IPS-NIHi11 (cell line): ENCODE measurements at regions not wholly inside any gene's neighbourhood (a gene's known extent, or its start where the extent isn't known, plus 50 kb on each side); places are given as distances from the start of the nearest gene placed in this dataset.

Source experiments
- DNase-seq: peaks from one replicate; pipeline ENCODE4 v3.0.0; 2012; ENCODE audit warnings: mixed read lengths, low spot score

DNA sequence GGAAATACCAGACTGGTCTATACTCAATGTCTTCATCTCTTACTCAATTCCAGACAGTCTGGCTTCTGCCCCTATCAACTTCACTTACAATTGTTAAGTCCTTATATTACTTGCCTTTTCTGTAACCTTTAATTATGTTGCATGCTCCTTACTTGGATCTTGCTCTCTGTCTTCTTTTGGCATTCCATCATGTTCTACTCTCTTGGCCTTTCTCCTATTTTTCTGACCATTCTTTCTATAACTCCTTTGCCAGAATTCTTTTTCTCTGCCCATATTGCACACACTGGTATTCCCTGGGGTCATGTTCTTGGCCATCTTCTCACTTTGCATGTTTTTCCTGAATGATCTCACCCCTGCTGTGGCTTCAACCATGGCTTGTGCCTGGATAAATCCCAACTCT lies 209.8 kb upstream of the ZNF462 start:
- no peak for DNase-seq

DNA sequence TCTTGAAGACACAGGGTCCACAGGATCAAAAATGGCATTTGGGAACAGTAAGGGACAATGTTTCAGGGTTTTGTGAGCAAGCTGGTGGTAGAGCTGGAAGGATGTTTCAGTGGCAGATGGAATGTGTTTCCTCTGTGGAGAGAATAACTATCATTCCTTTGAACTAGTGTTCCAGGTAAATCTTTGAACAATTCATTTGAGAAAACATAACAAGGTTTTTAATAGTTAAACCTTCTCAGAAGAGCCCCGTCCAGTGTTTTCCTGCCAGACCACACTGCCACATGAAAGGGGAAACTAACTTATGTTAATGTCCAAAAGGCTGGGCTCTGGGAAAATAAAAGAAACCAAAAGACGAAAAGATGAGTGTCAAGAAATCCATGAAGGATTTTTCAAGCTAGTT lies 207.0 kb upstream of the ZNF462 start:
- DNase-seq = no peak

DNA sequence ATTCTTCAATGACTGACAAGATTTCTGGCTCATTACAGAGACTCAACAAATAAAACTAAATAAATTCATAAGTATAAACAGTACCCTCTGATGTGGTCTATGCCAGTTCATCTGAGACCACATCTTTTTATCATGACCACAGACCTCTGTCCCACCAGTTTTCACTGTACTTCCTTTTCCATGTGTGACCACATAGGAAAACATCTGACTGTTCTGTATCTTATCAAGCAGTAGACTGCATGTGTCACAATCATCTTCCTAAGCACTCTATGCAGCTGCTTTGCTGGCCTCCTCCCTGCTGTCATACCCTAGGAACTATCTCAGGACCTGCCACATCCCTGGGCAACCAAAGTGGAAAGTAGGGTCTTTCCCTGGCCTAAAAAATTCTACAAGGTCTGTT lies 205.0 kb upstream of the ZNF462 start:
- DNase-seq = no peak

DNA sequence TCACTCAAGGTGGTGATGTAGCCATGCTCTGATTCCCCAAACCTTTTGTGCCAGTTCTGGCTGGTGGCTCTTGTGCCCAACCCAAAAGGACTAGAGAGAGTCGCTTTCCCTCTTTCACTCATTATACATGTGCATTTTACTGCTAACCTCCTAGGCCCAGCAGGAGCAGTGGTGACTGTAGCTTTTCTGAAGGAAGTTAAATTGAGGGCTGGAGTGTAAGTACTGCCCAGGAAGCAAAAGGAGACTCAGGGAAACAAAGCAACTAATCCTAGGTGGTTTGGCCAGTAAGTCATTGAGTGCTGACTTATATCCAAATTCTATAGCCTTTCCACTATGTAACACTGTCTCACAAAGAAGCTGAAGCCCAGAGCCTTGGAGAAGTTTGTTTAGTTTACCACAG lies 194.4 kb upstream of the ZNF462 start:
- no peak for DNase-seq

DNA sequence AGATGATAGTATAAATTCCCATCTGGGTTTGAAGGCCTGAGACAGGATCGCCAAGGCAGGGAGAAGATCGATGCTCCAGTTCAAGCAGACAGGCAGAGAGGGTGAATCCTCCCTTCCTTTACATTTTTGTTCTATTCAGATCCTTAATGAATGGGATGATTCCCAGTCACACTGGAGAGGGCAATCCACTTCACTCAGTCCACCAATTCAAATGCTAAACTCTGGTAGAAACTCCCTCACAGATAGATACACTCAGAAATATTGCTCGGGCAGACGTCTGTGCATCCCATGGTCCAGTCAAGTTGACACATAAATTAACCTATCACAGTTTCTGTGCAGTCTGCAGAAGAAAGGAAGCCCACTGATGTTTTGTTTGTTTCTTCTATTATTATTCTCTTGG lies 193.1 kb upstream of the ZNF462 start:
- DNase-seq = no peak

DNA sequence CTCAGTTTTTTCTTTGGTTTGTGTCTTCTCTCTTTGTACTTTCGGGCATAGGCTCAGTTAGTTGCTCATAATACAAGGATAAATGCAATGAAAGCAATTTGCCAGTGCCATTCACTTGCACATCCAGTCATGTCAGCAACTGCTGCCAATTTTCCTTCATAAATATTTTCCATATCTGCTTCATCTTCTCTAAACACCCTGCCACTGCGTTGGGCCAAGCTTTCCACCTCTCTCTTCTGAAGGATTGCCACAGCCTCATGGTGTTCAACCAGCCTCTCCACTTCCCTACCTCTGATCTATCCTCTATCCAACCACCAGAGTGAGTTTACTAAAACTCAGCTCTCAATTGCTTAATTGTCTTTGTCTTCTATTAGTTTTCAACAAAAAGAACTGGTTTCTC lies 192.5 kb upstream of the ZNF462 start:
- DNase-seq = no peak

DNA sequence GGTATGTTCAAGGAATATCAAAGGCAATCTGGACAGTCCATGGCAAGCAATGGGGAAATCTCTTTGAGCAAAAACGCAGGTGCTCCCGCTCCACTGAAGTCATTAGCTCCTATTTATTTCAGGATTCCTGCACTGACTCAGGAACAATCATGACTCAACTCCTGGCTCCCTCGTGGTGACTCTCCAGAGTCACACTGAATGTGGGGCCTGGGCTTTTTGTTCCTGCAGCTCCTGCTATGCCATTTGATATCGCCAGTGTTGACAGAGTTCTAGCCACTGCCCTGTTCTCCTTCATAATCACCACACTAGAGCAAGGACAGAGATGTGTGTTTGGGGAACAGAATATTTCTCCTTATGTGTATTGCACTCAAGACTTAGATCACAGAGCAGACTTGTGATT lies 187.2 kb upstream of the ZNF462 start:
- DNase-seq = no peak

DNA sequence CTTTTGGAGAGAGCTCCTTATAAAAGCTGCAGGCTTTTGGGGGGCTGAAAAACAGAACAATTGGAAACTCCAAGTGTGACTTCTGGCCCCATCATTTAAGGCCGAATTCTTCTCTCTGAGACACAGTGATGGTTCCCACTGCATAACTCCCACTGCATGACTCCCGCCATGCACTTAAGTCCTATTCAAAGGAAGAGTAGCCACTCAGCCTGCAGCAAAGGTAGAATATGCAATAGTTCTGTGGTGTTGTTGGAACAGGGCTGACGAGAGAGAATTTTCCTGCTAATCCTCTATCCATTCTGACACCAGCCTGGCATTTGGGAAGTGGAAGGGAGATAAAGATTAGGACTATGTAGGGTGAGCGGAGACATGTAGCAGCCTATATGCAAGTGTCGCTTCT lies 185.6 kb upstream of the ZNF462 start:
- DNase-seq = no peak

DNA sequence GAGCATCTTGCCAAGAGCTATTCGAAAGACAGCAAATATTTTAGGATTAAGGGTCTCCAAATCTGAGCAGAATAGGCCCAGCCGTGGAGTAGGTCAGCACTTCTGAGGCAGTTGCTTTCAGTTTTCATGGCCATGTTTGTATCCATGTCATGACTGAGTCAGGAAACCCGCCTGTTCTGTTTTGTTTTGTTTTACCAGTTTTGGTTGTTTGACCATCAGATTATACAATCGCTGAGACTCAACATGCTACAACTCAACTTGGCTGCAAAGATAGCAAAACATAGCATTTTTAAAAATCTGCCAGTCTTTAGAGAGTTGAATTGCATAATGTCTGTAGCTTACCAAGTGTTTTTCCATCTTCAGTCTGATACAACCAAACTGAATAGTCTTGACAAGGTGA lies 185.1 kb upstream of the ZNF462 start:
- DNase-seq = no peak

DNA sequence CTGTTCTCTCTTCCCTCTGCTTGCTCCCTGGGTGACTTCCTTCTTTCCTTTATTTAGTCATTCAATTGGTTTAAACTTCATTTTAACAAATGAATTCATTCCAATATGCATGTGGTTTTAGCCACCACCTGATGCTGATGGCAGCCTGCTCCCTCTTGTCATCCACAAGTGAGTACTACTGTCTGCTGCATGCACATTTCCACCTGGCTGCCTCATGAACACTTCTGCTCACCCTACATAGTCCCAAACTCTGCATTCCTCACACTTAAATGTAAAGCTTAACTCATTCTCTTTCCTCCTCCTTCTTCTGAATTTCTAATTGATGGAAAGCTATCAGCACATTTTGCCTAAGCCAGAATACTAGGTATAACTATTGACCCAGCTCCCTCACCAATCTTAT lies 184.7 kb upstream of the ZNF462 start:
- DNase-seq = no peak

DNA sequence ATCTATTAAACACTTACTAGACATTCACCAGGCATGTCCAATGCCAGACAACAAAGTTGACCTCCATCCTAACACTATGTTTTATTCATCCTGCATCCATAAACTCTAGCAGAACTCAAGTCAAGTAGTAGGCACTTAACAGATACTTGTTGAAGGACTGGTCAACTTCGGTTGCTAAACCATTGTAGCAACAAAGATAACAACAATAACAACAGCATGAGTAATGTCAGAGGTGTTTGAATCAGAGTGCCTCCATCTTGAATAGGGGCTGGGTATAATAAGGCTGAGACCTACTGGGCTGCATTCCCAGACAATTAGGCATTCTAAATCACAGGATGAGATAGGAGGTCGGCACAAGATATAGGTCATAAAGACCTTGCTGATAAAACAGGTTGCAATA lies 180.5 kb upstream of the ZNF462 start:
- no peak for DNase-seq

DNA sequence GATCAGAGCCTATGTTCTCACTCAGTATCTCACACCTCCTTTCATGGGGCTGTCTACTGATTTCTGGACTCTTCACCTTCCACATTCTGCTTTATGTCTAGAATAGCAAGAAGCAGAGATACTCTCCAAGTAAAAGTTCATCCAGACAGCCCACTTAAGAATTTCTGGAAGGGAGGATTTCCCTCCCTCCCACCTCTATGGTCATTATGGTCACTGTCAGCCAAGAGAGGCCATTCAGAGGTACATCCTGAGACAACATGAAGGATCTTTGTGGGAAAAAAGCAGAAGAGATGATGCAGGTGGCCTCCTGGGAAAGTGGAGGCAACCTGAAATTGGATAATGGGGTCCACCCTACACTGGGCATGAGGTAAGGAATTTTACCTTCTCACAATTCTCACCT lies 179.5 kb upstream of the ZNF462 start:
- DNase-seq = no peak

DNA sequence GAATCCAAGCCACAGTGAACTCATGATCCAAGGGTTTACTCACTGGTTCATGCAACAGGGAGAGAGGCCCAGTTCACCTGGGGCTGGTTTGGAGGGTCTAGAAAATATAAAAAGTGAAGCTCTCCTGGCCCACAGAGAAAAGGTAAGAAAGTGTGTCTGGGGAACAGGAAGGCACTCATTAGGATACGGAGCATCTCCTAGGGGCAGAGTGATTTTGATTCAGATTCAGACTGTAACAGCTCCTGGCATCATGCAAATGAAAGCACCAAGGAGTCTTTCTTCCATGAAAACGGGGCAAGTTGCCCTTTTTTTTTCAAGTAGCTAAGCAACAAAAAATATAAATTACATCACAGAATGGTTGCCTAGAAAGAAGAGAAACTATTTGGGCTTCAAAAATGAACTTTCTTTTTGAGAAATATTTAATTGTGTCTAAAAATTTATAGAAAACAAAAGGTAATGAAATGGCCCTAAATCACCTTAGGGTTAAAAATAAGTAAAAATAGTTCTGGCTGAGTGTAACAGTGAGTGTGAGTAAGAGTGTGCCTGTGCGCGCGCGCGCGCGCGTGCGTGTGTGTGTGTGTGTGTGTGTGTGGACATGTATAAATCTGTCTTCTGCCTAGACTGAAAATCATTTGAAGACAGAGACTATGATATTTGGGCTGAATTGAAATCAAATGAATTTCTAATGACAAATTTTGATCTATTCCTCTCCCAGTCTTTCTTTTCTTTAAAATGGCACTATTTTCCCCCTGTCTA lies 177.8 kb upstream of the ZNF462 start:
- no peak for DNase-seq

DNA sequence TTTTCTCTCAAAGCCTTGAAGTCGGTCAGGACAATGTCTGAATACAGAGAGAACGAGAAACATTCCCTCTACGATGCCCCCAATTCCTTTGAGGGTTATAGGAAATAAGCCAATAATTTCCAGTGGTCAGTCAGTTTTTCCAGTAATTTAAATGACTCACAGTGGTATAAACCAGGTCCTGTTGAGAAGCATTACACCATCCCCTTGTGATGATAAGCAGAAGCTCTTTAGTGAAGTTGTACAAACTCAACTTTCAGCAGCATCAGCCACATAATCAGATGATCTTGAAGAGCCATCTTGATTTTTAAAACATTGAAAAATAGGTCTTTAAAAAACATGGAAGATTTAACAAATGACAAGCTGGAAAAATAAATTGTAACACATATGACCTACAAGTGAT lies 173.9 kb upstream of the ZNF462 start:
- DNase-seq = no peak

DNA sequence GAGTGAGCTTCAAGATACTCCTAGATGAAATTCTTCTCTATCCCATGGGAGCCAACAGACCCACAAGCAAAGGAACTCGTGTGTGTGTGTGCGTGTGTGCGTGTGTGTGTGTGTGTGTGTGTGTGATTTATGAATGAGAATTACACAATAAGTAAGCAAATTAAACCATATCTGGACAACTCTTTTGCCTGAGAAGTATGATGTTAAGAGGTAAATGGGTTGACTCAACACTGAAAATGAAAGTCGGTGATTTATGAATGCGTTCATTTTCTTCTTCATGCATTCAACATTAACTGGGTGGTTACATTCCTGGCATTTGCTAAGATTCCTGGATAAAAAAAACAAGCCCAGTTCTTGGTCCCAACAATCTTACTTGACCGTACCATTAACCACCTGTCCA lies 171.3 kb upstream of the ZNF462 start:
- DNase-seq = no peak

DNA sequence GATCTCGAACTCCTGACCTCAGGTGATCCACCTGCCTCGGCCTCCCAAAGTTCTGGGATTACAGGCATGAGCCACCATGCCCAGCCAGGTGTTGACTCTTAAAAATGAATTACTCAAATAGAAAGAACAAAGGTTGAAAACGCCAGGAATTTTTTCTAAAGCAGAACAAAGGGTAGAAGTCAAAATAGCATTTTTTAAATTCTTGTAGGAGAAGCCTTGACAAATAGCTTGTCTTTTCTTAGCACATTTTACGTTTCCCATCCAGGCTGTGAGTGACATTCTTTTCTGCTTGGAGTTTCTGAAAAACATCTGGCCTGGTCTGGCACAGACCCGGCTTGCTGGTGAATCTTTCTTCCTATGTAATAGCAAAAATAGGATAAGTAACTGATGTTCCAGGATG lies 169.4 kb upstream of the ZNF462 start:
- DNase-seq = no peak

DNA sequence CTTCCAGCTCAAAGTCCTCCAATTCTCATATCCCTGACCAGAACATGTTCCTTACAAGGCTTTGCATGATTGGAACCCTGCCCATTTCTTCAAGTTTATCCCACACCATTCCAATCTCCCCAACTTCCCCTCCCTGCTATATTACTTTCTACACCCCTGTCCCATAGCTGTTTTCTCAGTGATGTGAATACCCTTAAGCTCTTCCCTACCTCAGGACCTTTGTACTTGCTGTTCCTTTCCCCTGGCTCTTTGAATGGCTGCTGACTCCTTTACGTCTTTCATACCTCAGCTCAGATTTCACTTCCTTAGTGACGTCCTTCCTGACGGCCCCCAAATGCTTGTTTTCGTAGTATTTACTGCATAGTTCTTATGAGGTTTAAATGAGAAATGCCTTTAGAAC lies 166.2 kb upstream of the ZNF462 start:
- no peak for DNase-seq

DNA sequence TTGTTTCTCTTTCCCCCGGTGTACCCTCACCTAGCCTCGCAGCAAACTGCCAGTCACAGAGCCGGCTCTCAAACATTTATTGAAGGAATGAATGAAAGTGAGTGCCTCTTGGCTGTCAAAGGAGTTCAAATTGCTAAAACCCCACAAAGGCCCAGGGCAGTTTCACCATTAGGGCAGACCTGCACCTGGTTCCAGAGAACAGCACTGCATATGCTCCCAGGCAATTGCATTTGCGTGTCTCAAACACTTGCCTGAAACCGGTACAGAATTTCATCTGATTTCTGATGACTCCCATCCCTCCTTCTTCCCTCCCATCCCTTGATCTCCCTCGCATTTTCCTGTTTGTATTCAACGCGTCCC lies 165.6 kb upstream of the ZNF462 start:
- no peak for DNase-seq

DNA sequence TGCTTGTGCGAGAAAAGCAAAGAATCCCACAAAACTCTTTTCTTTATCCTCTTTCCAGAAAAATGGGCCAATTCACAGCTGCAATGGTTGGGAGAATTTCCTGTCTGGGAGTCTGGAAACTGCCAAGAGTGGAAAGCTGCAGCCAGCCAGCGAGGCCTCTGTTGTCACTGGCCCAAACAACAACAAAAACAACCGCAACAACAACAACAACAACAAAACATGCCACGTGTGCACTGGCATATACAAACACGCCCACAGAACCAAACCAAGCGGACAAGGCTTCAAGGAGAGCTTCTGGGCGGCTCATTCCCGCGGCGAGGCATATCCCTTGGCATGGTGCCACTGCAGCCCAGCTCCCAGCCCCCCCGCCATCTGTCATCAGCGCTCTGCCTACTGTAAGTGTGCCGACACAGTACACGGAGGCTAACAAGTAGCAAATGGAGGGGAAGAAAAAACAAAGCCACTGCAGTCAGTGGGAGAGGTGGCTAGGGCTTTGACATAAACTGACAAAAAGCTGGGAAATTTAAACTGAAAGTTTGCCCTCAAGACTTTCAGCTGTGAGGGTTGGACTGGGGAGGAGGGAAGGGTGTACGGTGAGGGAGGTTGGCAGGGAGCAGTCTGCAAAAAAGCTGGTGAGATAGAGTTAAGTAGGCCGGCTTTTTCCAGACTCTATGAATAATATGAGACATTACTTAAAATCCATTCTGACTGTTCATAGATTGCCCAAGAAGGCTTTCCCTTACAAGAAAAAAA lies 165.0 kb upstream of the ZNF462 start:
- DNase-seq = no peak

DNA sequence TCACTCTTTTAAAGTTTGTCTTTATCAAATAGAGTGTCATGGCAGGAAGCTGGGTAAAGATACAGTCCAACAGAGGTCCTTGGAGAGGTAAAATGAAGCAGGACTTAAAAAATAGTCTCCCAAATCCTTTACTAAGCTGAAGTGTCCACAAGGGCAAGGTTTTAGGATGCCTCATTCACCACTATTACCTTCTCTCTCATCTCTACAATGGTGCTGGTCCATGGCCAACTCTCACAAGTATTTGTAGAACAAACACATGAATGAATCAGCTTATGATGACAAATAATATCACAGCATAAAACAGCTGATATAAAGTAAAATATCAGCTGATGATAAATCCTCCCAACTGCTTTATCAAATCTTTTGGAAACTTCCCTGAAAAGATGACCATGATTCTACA lies 162.3 kb upstream of the ZNF462 start:
- no peak for DNase-seq

DNA sequence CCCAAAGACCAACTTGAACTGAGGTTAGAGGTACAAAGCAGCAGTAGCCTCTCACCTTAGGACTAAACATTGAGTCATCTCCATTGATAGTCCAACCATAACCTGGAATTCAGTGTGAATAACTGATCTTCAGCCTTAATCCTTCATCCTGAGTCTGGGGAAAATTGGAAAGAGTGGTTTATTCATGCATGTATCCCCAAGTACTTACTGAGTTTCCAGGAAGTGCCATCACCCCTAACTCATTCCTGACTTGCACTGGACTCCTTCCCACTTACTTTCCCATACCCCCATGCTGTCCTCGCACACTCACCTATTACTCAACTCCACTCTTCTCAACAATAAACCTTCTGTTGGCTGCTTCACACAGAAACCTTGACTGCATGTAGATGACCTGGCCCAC lies 161.4 kb upstream of the ZNF462 start:
- no peak for DNase-seq

DNA sequence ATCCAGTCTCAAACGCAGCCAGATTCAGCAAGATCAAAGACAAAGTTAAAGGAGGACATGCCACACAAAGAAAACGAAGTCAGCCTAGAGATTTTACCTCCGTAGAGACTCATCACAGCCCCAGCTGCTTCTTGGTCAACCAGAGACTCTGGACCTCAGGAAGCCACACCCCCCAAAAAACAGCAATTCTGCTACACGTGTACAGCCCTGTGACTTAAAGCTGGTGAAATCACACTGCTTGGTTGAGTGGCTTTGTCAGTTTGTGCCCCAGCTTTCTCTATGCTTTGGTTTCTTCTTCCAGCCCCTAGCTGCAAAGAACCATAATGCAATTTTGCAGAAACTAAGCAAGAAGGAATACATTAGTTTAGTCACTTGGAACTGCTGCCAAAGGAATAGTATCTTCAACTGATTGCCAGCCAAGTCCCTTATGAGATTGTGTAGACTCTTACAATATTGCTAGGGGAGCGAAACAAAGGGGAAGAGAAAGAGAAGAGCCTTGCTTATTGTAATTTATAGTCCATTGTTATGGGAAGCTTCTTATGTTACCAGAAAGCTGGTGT lies 158.8 kb upstream of the ZNF462 start:
- DNase-seq = no peak

DNA sequence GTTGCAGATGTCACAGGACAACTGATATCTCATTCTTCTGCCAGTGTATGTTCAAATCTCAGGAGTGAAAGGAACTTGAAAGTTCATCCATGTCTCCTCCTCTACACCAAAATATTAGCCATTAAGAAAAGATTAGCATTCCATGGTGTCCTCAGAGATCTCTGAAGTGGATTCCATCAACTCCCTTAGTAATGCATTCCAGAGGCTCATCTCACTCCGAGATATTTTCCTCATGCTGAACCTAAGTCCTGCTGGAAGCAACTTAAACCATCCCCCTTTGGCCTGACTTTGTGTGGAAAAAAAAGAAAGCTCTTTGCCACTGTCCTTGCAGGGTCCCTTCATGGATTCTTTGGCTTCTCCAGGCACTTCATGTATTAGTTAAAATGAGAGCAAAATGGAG lies 155.7 kb upstream of the ZNF462 start:
- no peak for DNase-seq
